GM21619 (cell line): ENCODE measurements at regions not wholly inside any gene's neighbourhood (a gene's known extent, or its start where the extent isn't known, plus 50 kb on each side); places are given as distances from the start of the nearest gene placed in this dataset.

Experiments
- ATAC-seq: cut with Tn5 transposase; IDR thresholded peaks from one replicate; pipeline ENCODE4 v1.9.1; 2021; ENCODE audit not compliant: unreplicated experiment

DNA sequence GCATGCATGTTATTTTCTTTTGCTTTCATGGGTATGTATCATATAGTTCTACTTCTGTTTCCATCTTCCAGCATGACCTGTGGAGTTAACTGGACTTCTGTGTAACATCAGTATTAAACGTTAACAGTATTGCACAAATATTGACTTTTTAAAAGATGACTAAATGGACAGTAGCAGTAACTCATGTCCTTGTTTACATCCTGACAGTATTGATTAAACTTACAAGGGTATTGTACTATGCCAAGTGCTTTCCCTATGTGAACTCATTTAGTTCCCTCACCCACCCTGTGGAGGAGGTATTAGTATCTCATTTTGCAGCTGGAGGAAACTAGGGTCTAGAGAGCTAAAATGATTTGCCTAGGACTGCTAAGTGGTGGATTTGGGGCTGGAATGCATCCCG, 128.7 kb upstream of the SLC10A2 start:
- no peak for ATAC-seq

DNA sequence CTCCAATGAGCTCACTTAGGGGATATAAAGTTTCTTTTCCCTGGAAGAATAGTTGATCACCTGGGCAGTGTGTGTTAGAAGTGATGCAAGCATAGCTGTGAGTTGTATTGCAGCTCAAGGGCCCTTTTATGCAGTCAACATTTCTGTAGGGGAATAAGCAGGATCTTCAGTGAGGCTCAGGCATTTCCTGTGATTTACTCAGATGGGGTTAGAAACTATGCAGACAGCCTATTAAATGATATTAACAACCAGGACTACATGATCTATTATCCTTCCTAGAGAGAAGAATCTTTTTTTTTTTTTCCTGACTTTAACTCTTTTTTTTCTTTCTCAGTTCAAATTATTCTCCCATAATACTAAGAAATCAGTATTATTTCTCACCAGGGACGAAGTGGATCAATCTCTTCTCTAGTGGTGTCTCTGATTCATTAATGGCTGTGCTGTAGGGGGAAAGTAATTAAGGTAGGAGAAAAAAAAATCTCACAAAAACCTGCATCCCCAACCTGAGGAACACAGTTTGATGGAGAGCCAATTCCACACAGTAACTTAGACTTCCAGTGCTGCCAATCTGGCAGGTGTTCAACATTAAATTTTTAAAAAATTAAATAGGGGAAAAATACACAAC, 126.4 kb upstream of the SLC10A2 start:
- no peak for ATAC-seq

DNA sequence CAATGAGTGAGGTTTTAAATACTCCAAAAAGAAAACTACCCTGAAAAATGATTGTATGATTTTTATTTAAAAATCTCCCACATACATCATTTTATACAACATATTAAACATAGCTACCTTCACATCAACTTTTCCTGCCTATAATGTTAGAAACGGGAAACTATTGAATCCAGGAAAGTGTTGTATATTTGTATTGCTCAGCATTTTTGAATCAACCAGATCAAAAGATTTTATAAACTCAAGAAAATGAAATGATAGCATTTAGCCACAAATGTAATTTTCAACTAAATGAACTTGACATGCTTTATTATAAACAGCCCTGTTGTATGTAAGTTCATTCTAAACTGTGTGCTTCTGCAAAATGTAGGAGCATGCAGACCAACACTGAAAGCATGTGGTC, 124.6 kb upstream of the SLC10A2 start:
- ATAC-seq, result no peak

DNA sequence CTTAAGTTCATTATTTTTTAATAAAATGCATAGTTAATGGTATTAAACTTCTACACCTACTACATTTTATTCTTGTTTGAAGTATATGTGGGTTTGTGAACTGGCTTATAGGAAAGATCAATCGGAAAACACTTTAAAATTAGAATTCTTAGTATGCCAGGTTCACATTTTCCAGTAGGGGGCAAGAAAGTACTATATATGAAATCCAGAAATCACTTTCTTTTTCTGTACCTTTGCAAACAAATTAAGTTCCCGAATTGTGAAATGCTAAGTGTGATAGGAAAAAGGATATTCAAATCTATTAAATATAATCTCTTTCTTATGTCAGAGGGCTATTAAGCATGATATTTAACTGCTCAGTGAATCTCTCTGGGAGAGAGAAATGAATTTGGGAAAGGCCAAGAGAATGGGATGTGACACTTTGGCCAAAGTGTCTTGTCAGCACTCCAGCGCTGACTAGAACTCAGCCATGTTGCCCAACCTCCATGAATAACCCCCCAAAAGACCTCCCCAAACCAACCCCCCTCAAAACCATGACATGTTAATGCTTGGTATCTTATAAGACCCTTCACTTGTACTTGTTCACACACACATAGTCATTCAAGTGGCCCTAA, 122.6 kb upstream of the SLC10A2 start:
- peak; percentile 59 for ATAC-seq

DNA sequence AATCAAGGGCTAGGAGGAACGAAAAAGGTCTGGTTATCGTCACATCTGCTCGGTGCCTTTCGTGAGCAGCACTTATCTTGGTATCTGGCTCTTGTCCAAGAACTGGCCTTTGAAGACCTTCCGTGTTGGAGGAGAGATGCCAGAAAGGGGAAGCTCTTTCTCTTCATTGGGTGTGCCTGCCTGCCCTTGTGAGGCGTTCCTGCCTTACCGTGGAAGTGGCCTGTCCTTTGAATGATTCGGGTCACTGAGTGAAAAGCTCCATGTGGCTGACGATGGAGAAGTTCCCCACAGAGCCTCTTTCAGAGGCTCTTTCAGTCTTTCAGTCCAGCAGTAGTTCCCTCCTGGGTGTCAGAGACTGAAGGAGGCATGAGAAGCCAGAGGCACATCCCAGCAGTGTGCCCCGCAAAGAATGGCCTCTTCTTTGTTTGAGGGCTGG, 121.5 kb upstream of the SLC10A2 start:
- ATAC-seq, result no peak

DNA sequence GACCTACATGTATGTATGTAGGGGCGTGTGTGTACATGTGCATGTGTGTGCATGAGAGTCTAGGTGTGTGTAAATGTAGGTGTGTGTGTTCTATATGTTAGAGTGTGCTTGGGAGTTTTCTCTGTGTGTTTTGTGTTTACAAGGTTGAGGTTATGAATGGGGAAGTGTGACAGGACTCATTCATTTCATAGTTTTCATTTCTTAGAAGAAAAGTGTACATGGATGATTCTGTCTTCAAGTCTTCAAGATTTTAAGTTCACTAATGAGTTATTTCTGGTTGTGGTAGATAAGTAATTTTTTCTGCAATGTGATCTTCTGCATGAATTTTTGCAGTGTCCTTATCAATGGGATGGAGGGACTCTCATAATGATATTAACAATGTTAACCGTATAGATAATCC, 118.2 kb upstream of the SLC10A2 start:
- ATAC-seq, result peak; percentile 41

DNA sequence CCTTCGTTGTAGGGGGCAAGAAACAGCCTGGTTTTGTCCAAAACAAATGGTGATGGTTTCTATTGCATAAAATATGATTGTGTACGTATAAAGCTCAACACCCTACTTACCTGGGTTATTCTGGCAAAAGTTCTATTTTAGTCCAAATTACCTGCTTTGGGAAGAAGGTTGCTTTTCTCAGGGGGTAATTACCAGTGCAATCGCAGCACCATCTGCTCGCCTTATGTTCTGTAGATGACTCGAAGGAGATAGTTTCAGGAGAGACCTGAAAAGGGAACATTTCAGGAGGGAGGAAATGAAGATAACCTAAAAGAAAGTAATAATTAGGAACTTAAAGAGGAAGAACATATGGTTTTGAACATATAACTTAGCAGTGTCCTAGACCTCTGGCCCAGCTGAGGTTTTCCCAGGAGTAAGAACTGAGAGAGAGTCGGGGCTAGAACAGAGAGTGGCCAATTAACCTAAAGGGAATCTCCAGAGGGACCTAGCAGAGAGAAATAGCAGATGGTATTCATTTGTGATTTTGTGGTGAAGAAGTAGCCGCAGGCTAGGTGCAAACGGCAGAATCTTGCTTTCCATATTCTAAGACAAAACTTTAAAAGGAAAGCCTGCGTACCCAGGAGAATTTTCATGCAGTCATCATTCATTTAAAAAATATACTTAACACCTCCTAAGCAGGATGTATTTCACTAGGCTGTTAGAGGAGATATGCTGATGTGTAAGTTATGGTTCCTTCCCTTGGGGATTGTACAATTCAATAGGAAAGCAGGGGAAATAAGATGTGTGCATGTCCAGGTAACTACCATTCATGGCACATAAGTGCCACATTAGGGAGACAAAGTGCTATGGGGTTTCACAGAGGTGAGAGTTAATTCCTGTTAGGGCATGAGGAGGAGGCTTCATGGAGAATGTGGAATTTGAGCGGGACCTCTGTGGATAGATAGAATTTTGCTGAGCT, 113.0 kb upstream of the SLC10A2 start:
- no peak for ATAC-seq

DNA sequence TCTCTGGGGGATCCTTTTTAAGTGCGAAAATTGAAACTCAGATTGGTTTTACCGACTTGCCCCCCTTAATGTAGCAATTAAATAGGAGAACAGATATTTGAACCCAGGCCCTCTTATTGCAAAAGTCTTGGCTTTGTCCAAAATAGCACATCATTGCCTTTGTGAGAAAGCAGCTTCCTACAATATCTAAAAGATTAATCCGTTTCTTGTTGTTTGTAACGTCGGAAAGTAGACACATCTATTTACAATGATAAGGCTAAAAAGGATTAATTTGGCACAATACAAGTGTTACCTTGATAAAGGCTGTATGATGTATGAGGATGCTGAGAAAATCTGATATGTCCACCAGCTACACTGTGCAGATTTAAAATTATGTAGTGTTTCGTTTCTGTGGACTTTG, 108.7 kb upstream of the SLC10A2 start:
- no peak for ATAC-seq

DNA sequence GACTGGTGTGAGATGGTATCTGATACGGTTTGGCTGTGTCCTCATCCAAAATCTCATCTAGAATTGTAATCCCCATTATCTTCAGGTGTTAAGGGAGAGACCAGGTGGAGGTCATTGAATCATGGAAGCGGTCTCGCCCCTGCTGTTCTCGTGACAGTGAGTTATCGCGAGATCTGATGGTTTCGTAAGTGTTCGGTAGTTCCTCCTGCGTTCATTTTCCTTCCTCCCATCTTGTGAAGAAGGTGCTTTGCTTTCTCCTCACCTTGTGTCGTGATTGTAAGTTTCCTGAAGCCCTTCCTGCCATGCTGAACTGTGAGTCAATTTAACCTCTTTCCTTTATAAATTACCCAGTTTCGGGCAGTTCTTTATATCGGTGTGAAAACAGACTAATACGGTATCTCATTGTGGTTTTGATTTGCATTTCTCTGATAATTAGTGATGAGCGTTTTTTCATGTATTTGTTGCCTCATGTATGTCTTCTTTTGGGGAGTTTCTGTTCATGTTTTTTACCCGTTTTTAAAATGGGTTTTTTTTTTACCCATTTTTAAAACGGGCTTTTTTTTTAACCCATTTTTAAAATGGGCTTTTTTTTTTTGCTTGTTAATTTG, 102.8 kb upstream of the SLC10A2 start:
- ATAC-seq, result no peak

DNA sequence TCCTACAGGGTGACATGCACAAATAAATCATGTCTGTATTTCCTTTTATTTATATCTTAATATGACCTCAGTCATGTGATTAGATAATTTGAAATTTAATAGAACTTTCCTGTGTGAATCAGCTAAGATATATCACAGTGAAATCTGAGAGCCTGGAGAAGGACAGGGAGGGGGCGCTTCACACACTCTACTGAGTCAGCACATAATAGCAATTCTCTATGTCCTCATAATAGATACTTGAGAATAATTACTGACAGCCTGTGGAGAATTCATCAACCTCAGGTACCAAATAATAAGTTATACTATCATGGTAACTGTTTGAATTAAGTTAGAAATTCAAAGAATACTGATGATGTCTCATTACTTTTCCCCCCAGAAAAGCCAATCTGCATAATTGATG, 98.0 kb upstream of the SLC10A2 start:
- ATAC-seq, result no peak

DNA sequence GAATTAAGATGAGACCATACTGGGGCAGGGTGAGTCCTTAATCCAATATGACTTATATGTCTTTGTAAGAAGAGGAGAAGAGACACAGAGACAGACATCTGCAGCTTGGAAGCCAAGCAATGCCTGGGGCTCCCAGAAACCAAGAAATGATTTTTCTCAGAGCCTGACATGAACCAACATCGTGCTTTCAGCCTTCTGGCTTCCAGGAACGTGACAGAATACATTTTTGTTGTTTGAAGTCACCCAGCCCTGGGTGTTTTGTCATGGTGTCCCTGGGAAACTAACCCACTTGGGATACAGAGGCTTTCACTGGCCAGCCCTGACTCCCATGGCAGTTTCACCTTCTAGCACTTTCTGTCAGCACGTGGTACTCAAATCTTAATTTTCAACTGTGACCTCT, 95.3 kb upstream of the SLC10A2 start:
- no peak for ATAC-seq

DNA sequence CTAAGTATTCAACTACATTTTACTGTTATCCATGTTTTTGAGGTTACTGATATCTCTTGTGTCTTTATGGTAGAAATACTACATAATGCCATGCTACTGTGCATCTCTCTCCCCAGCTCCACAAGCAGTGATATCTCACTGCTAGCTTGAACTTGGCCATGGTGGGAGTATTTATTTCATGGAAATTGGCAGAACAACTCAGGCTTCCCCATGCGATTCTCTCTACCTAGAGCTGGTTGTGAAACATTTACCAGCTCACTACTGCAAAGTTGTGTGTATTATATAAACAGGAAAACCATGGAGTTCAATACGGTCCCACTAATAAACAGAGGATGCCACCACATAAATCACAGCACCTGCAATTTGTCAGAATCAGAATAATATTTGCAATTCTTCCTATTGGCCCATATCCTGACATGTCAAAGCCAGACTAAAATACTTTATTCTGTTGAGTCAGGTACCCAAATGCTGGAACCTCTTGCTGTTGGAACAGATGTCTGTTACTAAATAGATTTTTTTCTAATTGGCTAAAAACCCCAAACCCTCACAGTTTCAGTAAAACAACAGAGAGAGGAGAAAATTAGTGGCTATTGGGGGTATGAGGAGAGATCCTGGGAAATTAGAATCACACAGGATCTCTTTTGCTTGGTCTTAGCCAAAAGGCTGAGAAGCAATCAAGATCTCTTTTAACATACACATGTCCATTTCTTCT, 91.4 kb upstream of the SLC10A2 start:
- no peak for ATAC-seq

DNA sequence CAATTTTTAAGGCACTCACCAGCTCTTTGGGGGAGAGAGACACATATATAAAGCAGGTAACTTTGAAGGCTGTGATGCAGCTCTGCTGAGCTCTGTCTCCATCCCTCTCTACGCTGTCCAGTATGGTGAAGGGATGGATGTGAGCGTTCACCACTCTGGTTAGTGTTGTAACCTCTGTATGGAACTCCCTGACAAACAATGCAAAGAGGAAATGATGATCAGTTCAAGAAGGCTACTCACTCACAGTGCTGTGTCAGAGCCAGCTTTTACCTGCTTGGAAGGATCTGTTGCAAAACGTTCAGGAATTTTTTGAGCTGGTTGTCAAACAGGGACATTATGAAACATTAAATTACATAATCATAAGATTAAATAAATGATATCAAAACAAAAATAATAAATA, 90.8 kb upstream of the SLC10A2 start:
- ATAC-seq, result no peak

DNA sequence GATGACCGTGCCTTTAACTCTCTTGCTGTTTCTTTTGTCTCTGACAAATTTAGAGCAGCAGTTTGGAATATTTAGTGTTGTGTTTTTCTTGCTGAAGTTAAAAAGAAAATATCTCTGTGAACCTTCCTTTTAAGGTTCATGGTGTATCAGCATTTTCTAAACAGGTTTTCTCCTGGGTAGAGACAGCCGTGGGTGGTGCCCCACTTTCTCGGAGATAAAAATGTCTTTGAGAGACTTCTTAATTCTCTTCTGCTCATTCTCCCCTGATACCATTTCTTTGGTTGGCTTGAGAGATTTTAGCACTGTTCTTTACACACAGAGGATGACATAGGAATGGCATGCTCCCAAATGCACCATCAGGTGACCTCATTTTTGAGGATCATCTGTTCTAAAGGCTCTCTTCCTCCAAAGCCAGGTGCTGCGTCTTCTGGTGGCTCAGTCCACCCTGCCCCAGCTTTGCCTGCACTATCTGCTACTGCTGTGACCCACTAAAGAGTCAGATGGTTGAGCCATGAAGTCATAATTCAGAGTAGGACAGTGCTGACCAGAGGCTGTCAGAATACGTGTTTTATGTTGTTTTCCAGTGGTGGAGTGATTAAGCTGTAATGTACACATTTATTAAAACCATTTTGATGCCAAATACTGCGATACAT, 90.3 kb upstream of the SLC10A2 start:
- ATAC-seq, result no peak

DNA sequence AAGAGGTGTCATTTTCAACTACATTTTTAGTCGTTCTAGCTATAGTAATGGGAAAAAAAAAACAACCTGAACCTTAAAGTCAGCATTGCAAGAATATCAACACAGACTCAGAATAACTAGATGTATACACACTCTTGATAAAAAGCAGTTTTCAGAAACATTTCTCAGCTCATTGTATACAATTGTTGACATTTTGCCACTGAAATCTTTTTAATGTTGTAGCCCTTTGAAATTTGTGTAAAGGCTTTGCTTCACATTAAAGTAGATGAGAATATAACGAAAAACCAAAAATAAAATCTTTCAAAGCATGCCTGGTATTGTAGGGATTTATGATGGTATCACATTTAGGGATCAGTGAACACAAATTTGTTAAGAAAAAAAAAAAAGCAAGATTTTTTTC, 87.2 kb upstream of the SLC10A2 start:
- no peak for ATAC-seq

DNA sequence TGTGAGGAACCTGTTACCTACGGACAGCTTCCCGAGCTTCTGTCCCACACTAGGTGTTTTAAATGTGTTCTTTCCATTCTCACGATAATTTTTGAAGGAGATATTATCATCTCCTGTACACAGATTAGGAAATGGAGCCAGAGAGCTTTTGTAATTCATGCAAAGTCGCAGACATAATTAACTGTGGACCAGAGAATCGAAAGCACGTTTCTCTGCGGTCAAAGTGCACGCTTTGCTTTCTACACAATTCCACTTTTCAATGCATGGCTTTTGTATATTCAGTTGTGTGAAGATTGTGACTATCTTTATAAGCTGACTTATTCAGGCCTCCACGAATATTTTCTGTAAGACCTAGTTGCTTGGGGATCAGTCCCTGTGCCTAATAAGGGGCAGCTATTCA, 81.7 kb upstream of the SLC10A2 start:
- ATAC-seq, result no peak

DNA sequence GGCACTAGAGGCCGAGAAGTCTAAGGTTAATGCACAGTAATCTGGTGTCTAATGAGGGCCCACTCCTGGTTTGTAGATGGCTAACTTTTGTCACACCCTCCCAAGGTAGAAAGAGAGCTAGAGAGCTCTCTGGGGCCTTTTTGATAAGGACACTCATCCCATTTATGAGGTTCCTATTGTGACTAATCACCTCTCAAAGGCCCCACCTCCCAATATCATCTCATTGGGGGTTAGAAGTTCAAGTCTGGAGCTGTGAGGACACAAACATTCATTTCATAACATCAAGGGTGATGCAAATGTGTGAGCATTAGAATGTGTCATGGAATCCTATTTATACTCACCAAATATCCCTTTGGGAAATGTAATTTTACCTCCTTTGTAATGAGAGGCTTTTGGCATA, 79.2 kb upstream of the SLC10A2 start:
- ATAC-seq, result no peak

DNA sequence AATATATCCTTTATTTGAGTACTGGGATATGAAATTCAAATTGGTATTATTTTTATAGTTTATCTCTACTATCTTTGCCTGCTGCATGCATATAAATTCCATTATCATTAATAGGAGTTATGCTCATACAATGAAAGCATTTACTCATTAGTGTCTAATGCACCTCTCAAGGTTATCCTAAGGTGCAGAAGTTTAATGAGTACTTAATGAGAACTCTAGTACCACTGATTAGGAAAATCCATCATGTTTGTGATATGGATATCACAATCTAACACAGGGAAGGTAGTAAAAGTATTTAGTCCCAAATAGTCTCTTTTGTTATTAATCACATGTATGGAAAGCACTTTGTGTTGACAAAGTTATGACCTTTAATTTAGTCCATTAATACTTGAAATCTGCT, 77.2 kb upstream of the SLC10A2 start:
- ATAC-seq, result no peak

DNA sequence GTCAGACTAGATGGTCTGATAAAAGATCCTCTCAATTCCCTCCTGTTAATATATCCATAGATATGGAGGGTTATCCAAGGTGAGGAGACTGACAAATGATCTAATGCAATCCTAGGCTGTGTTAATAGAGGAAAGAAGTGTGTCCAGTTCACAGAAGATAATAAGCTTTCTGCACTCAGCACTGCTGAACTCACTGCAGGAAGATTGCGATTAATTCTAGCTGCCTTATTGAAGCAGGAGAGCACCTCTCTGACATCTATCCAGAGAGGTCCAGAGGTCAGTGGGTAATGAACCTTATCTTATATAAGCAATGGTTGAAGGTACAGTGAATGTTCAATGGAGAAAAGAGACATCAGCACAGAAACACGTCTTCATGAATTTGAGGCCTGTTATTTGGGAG, 75.9 kb upstream of the SLC10A2 start:
- ATAC-seq, result no peak

DNA sequence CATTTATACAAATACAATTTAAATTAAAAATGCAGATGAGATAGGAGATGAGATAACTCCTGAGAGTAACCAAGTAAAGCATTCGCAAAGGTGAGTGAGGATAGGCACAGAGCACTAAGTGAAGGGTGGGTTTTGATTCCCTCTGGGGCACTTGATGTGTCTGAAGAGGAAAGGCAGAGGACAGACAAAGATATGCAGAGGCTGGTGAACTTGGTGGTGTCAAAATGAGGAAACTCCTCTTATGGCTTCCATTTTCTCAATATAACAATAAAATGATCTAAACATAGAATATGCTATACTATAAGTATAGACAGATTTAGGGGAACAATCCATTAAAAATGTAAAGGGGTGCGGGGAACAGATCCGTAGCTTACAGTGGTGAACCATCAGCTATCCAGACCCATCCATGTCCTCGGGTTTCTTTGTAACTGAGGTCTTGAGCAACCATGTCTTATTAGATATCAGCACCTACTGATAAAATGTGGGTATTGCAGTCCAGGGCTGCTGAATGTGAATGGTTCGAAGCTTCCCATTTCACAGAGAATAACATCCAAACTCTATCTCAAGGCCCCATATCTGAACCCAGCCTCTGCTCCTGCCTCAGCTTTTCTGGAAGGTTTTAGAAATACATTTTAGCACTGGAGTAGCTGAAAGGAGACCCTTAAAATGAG, 73.9 kb upstream of the SLC10A2 start:
- peak; percentile 98 for ATAC-seq
